ENCODE measurements at regions not wholly inside any gene's neighbourhood (a gene's known extent, or its start where the extent isn't known, plus 50 kb on each side); places are given as distances from the start of the nearest gene placed in this dataset.

- TF ChIP-seq EZH2 (IDR thresholded peaks at IDR 0.05; ENCODE audit: low read depth) (no peak), CTCF (conservative IDR thresholded peaks at IDR 0.05) (no peak)
Measured at GRCh38 chrX:13885591-13885990, 68.7 kb upstream of the GPM6B start.

All from PC-9 (cell line).